ENCODE measurements at regions not wholly inside any gene's neighbourhood (a gene's known extent, or its start where the extent isn't known, plus 50 kb on each side); places are given as distances from the start of the nearest gene placed in this dataset.
A peak's percentile ranks its signal among the peaks of the same experiment; 100 is the strongest.
"Not testable (repeated sequence)": the region's sequence is repeated elsewhere in the genome, so short reads cannot be mapped to it uniquely, and the experiment has no call there.

GRCh38 chr14:39641224-39641623 lies 209.0 kb upstream of the FBXO33 start:
- Histone ChIP-seq H3K4me3 (ENCODE audit: low read depth in 1 of 3, low read length in 3 of 3) (no peak overlapping the region), H3K36me3 (ENCODE audit: control insufficient read depth in 3 of 3, insufficient read depth in 2 of 3, low read depth in 1 of 3, low read length in 3 of 3) (no peaks in the 10 kb centered on the region), H3K4me1 (ENCODE audit: control insufficient read depth in 3 of 3, insufficient read depth in 2 of 3, low read depth in 1 of 3, low read length in 2 of 3) (no peaks in the 10 kb centered on the region), H3K27me3 (ENCODE audit: control insufficient read depth in 3 of 3, insufficient read depth in 3 of 3, low read length in 3 of 3) (no peaks in the 10 kb centered on the region), H3K27ac (ENCODE audit: low read depth in 1 of 3, low read length in 2 of 3) (no peak overlapping the region), H3K9me3 (ENCODE audit: control insufficient read depth in 2 of 2, insufficient read depth in 1 of 2, low read depth in 1 of 2, low read length in 1 of 2) (peaks cover 0 to 7% of the 10 kb centered on the region in 2 donors)
- WGBS, 3 donors: 80 to 88% (median 85%) methylated on average over 1 of the region's 1 CpG
- FAIRE-seq (peak; percentile 78), DNase-seq (no peak)

- H3K27ac ChIP-seq (ENCODE audit: low read depth in 1 of 3, low read length in 2 of 3); H3K27me3 ChIP-seq (ENCODE audit: control insufficient read depth in 3 of 3, insufficient read depth in 3 of 3, low read length in 3 of 3); H3K4me3 ChIP-seq (ENCODE audit: low read depth in 1 of 3, low read length in 3 of 3); H3K4me1 ChIP-seq (ENCODE audit: control insufficient read depth in 3 of 3, insufficient read depth in 2 of 3, low read depth in 1 of 3, low read length in 2 of 3); DNase-seq; FAIRE-seq; H3K36me3 ChIP-seq (ENCODE audit: control insufficient read depth in 3 of 3, insufficient read depth in 2 of 3, low read depth in 1 of 3, low read length in 3 of 3); H3K9me3 ChIP-seq (ENCODE audit: control insufficient read depth in 2 of 2, insufficient read depth in 1 of 2, low read depth in 1 of 2, low read length in 1 of 2): not testable (repeated sequence)
- WGBS, 3 donors: 72 to 76% (median 74%) methylated on average over 12 of the region's 12 CpGs
Measured at GRCh38 chr14:39639009-39639408, 206.8 kb upstream of the FBXO33 start.

GRCh38 chr14:39628087-39628486 lies 195.9 kb upstream of the FBXO33 start:
- no peak overlapping the region for H3K27ac ChIP-seq (ENCODE audit: low read depth in 1 of 3, low read length in 2 of 3)
- 53 to 62% (median 54%) methylated on average over 3 of the region's 3 CpGs for WGBS, 3 donors
- H3K36me3 ChIP-seq (ENCODE audit: control insufficient read depth in 3 of 3, insufficient read depth in 2 of 3, low read depth in 1 of 3, low read length in 3 of 3): no peaks in the 10 kb centered on the region
- H3K9me3 ChIP-seq (ENCODE audit: control insufficient read depth in 2 of 2, insufficient read depth in 1 of 2, low read depth in 1 of 2, low read length in 1 of 2): peaks cover 0 to 2% of the 10 kb centered on the region in 2 donors
- H3K4me3 ChIP-seq (ENCODE audit: low read depth in 1 of 3, low read length in 3 of 3): no peak overlapping the region
- FAIRE-seq (no peak), DNase-seq (no peak)
- H3K4me1 ChIP-seq (ENCODE audit: control insufficient read depth in 3 of 3, insufficient read depth in 2 of 3, low read depth in 1 of 3, low read length in 2 of 3): no peaks in the 10 kb centered on the region
- H3K27me3 ChIP-seq (ENCODE audit: control insufficient read depth in 3 of 3, insufficient read depth in 3 of 3, low read length in 3 of 3): no peaks in the 10 kb centered on the region

DNA sequence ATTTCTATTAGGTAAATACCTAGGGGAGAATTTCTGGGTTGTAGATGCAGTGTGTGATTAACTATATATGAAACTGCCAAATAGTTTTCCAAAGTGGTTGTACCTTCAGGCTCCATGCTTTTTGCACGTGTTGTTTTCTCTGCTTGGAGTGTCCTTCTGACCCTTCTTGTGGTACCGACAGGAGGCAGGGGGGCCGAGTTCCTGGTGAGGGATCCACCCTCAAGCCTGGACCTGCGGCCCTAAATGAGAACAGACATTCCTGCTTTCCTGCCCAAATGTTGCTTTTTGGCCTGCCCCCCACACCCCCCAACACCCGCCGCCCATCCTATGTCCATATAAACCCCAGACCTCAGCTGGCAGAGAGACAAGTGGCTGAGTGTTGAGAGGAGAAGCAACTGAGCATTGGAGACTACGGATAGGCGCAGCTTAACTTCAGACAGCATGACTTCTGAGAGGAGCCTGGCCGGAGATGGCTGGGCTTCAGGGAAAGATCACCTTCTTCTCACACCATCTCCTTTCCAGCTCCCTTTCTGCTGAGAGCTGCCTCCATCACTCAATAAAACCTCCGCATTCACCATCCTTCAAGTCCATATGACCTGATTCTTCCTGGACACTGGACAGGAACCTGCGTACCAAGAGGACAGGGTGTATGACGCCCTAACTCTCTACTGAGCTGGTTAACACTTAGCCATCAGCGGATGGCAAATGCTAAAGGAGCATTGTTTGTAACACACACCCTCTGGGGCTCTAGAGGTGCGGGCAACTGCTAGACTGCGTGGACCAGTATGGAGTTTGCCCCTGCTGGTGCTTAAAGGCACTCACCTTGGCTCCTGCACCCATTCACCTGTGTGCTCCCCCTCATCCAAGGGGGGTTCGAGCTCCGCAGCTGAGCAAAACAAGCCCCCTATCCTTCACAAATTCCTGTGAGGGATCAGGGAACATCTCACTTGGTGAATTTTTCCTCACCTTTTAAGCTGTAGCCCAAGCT lies 194.7 kb upstream of the FBXO33 start:
- peaks cover 0 to 2% of the 10 kb centered on the region in 2 donors for H3K9me3 ChIP-seq (ENCODE audit: control insufficient read depth in 2 of 2, insufficient read depth in 1 of 2, low read depth in 1 of 2, low read length in 1 of 2)
- 84 to 92% (median 85%) methylated on average over 17 of the region's 17 CpGs for WGBS, 3 donors
- no peaks in the 10 kb centered on the region for H3K4me1 ChIP-seq (ENCODE audit: control insufficient read depth in 3 of 3, insufficient read depth in 2 of 3, low read depth in 1 of 3, low read length in 2 of 3)
- H3K4me3 ChIP-seq (ENCODE audit: low read depth in 1 of 3, low read length in 3 of 3): no peak overlapping the region
- FAIRE-seq (no peak), DNase-seq (no peak)
- H3K36me3 ChIP-seq (ENCODE audit: control insufficient read depth in 3 of 3, insufficient read depth in 2 of 3, low read depth in 1 of 3, low read length in 3 of 3): no peaks in the 10 kb centered on the region
- no peaks in the 10 kb centered on the region for H3K27me3 ChIP-seq (ENCODE audit: control insufficient read depth in 3 of 3, insufficient read depth in 3 of 3, low read length in 3 of 3)
- no peak overlapping the region for H3K27ac ChIP-seq (ENCODE audit: low read depth in 1 of 3, low read length in 2 of 3)

GRCh38 chr14:39621678-39622077 lies 189.4 kb upstream of the FBXO33 start:
- H3K36me3 ChIP-seq (ENCODE audit: control insufficient read depth in 3 of 3, insufficient read depth in 2 of 3, low read depth in 1 of 3, low read length in 3 of 3): no peaks in the 10 kb centered on the region
- FAIRE-seq (no peak), DNase-seq (no peak)
- H3K27ac ChIP-seq (ENCODE audit: low read depth in 1 of 3, low read length in 2 of 3): no peak overlapping the region
- no peaks in the 10 kb centered on the region for H3K4me1 ChIP-seq (ENCODE audit: control insufficient read depth in 3 of 3, insufficient read depth in 2 of 3, low read depth in 1 of 3, low read length in 2 of 3)
- WGBS, 3 donors: 77 to 94% (median 83%) methylated on average over 1 of the region's 1 CpG
- no peak overlapping the region for H3K4me3 ChIP-seq (ENCODE audit: low read depth in 1 of 3, low read length in 3 of 3)
- H3K27me3 ChIP-seq (ENCODE audit: control insufficient read depth in 3 of 3, insufficient read depth in 3 of 3, low read length in 3 of 3): no peaks in the 10 kb centered on the region
- H3K9me3 ChIP-seq (ENCODE audit: control insufficient read depth in 2 of 2, insufficient read depth in 1 of 2, low read depth in 1 of 2, low read length in 1 of 2): peaks cover 0 to 7% of the 10 kb centered on the region in 2 donors

- no peak overlapping the region for H3K4me3 ChIP-seq (ENCODE audit: low read depth in 1 of 3, low read length in 3 of 3)
- no peaks in the 10 kb centered on the region for H3K36me3 ChIP-seq (ENCODE audit: control insufficient read depth in 3 of 3, insufficient read depth in 2 of 3, low read depth in 1 of 3, low read length in 3 of 3)
- H3K27ac ChIP-seq (ENCODE audit: low read depth in 1 of 3, low read length in 2 of 3): no peak overlapping the region
- H3K27me3 ChIP-seq (ENCODE audit: control insufficient read depth in 3 of 3, insufficient read depth in 3 of 3, low read length in 3 of 3): no peaks in the 10 kb centered on the region
- whole genome bisulfite sequencing, 3 donors: 65 to 67% (median 66%) methylated on average over 2 of the region's 2 CpGs
- peaks cover 0 to 7% of the 10 kb centered on the region in 2 donors for H3K9me3 ChIP-seq (ENCODE audit: control insufficient read depth in 2 of 2, insufficient read depth in 1 of 2, low read depth in 1 of 2, low read length in 1 of 2)
- DNase-seq (no peak), FAIRE-seq (no peak)
- no peaks in the 10 kb centered on the region for H3K4me1 ChIP-seq (ENCODE audit: control insufficient read depth in 3 of 3, insufficient read depth in 2 of 3, low read depth in 1 of 3, low read length in 2 of 3)
Measured at GRCh38 chr14:39621223-39621622, 189.0 kb upstream of the FBXO33 start.

DNA sequence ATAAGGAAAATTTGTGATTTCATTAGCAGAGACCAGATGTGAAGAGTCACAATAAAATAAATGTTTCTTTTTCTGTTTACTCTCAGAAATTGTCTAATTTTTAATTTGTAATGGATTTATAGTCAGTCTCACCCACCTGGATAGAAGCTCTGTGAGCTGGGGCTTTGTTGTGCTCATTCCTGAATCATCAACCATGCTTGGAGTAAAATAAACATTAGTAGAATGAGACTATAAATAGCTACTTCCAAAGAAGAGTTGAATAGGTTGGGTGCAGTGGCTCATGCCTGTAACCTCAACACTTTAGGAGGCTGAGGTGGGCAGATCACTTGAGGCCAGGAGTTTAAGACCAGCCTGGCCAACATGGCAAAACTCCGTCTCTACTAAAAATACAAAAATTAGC lies 185.3 kb upstream of the FBXO33 start:
- Histone ChIP-seq H3K4me3 (ENCODE audit: low read depth in 1 of 3, low read length in 3 of 3) (no peak overlapping the region), H3K36me3 (ENCODE audit: control insufficient read depth in 3 of 3, insufficient read depth in 2 of 3, low read depth in 1 of 3, low read length in 3 of 3) (no peaks in the 10 kb centered on the region), H3K4me1 (ENCODE audit: control insufficient read depth in 3 of 3, insufficient read depth in 2 of 3, low read depth in 1 of 3, low read length in 2 of 3) (no peaks in the 10 kb centered on the region), H3K9me3 (ENCODE audit: control insufficient read depth in 2 of 2, insufficient read depth in 1 of 2, low read depth in 1 of 2, low read length in 1 of 2) (peaks cover 0 to 7% of the 10 kb centered on the region in 2 donors), H3K27ac (ENCODE audit: low read depth in 1 of 3, low read length in 2 of 3) (no peak overlapping the region), H3K27me3 (ENCODE audit: control insufficient read depth in 3 of 3, insufficient read depth in 3 of 3, low read length in 3 of 3) (no peaks in the 10 kb centered on the region)
- 87 to 94% (median 91%) methylated on average over 1 of the region's 1 CpG for WGBS, 3 donors
- no peak for FAIRE-seq
- DNase-seq: no peak

DNA sequence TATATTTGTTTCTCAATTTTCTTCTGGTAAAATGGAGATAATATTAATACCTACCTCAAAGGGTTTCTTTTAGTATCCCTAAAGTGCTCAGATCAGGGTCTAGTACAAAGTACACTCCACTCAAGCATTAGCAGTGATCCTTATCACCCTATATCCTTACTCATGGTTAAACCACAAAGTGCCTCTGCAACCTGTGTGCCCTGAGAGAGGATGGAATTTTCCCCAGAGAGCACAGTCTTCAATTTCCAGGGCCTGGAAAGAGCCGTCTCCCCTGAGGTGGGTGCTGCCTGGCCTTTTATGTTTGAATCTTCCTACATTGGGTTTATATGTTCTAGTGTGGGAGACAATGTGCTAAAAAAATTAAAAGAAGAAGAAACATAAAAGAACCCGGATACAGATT lies 183.1 kb upstream of the FBXO33 start:
- Histone ChIP-seq H3K9me3 (ENCODE audit: control insufficient read depth in 2 of 2, insufficient read depth in 1 of 2, low read depth in 1 of 2, low read length in 1 of 2) (peaks cover 0 to 3% of the 10 kb centered on the region in 2 donors), H3K36me3 (ENCODE audit: control insufficient read depth in 3 of 3, insufficient read depth in 2 of 3, low read depth in 1 of 3, low read length in 3 of 3) (no peaks in the 10 kb centered on the region), H3K27ac (ENCODE audit: low read depth in 1 of 3, low read length in 2 of 3) (no peak overlapping the region), H3K27me3 (ENCODE audit: control insufficient read depth in 3 of 3, insufficient read depth in 3 of 3, low read length in 3 of 3) (no peaks in the 10 kb centered on the region), H3K4me1 (ENCODE audit: control insufficient read depth in 3 of 3, insufficient read depth in 2 of 3, low read depth in 1 of 3, low read length in 2 of 3) (no peaks in the 10 kb centered on the region), H3K4me3 (ENCODE audit: low read depth in 1 of 3, low read length in 3 of 3) (no peak overlapping the region)
- FAIRE-seq: no peak
- WGBS, 3 donors: 45 to 71% (median 68%) methylated on average over 2 of the region's 2 CpGs
- DNase-seq: no peak
